ENCODE measurements at regions not wholly inside any gene's neighbourhood (a gene's known extent, or its start where the extent isn't known, plus 50 kb on each side); places are given as distances from the start of the nearest gene placed in this dataset.

- no peak for DNase-seq (ENCODE audit: low spot score)
- Histone ChIP-seq H3K27ac (ENCODE audit: low read depth in 1 of 2, low read length in 2 of 2) (no peak overlapping the region), H3K27me3 (ENCODE audit: control insufficient read depth in 4 of 4, insufficient read depth in 4 of 4, low read length in 3 of 4) (peaks cover 0 to 2% (median 0%) of the 10 kb centered on the region in 4 donors), H3K9ac (ENCODE audit: low read depth in 1 of 2, low read length in 2 of 2) (no peak overlapping the region), H3K36me3 (ENCODE audit: control insufficient read depth in 4 of 4, insufficient read depth in 3 of 4, low read depth in 1 of 4, low read length in 3 of 4) (no peaks in the 10 kb centered on the region), H3K4me1 (ENCODE audit: control insufficient read depth in 4 of 4, insufficient read depth in 4 of 4, low read length in 3 of 4) (no peaks in the 10 kb centered on the region), H3K9me3 (ENCODE audit: control insufficient read depth in 4 of 4, low read length in 3 of 4) (no peaks in the 10 kb centered on the region), H3K4me3 (ENCODE audit: low read depth in 1 of 3, low read length in 3 of 3) (no peak overlapping the region)
- WGBS: 59% methylated on average over 2 of the region's 2 CpGs
- TF ChIP-seq SP1 (IDR thresholded peaks at IDR 0.05): no peak
- TF ChIP-seq ATF3 (IDR thresholded peaks at IDR 0.05): no peak
- no peak for TF ChIP-seq TAF1 (conservative IDR thresholded peaks at IDR 0.05)
- TF ChIP-seq GABPA (IDR thresholded peaks at IDR 0.05 in 1 of 2, conservative IDR thresholded peaks at IDR 0.05 in 1 of 2): no peak
- TF ChIP-seq NR2F2 (IDR thresholded peaks at IDR 0.05): no peak
- no peak for TF ChIP-seq HNF4G (IDR thresholded peaks at IDR 0.05)
- TF ChIP-seq JUND (IDR thresholded peaks at IDR 0.05): no peak
- TF ChIP-seq EGR1 (IDR thresholded peaks at IDR 0.05; ENCODE audit: low read depth in 2 of 2): no peak
- TF ChIP-seq MAX (IDR thresholded peaks at IDR 0.05): no peak
- no peak for TF ChIP-seq REST (IDR thresholded peaks at IDR 0.05)
- TF ChIP-seq YY1 (IDR thresholded peaks at IDR 0.05): no peak
- no peak for TF ChIP-seq ZBTB33 (IDR thresholded peaks at IDR 0.05)
- no peak for TF ChIP-seq HNF4A (conservative IDR thresholded peaks at IDR 0.05)
- no peak for TF ChIP-seq RAD21 (IDR thresholded peaks at IDR 0.05)
- TF ChIP-seq RXRA (IDR thresholded peaks at IDR 0.05): no peak
- TF ChIP-seq, protein P1, sequence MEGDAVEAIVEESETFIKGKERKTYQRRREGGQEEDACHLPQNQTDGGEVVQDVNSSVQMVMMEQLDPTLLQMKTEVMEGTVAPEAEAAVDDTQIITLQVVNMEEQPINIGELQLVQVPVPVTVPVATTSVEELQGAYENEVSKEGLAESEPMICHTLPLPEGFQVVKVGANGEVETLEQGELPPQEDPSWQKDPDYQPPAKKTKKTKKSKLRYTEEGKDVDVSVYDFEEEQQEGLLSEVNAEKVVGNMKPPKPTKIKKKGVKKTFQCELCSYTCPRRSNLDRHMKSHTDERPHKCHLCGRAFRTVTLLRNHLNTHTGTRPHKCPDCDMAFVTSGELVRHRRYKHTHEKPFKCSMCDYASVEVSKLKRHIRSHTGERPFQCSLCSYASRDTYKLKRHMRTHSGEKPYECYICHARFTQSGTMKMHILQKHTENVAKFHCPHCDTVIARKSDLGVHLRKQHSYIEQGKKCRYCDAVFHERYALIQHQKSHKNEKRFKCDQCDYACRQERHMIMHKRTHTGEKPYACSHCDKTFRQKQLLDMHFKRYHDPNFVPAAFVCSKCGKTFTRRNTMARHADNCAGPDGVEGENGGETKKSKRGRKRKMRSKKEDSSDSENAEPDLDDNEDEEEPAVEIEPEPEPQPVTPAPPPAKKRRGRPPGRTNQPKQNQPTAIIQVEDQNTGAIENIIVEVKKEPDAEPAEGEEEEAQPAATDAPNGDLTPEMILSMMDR (IDR thresholded peaks at IDR 0.05; ENCODE audit: low read depth, low read length, missing input control): no peak
- no peak for TF ChIP-seq FOXA2 (IDR thresholded peaks at IDR 0.05)
- no peak for TF ChIP-seq FOXA1 (IDR thresholded peaks at IDR 0.05)
Measured at GRCh38 chr18:41207706-41208105, 747.3 kb upstream of the PIK3C3 start.

Measured in liver (tissue), 8 donors.